Upper lobe of right lung (tissue), 1 donor: ENCODE measurements at regions not wholly inside any gene's neighbourhood (a gene's known extent, or its start where the extent isn't known, plus 50 kb on each side); places are given as distances from the start of the nearest gene placed in this dataset.

ENCODE experiments used
- ATAC-seq: fragments of 200-7000 bp; cut with Tn5 transposase; one replicate; pipeline ENCODE4 v1.9.1; 2020; ENCODE audit warnings: mild to moderate bottlenecking, moderate library complexity
- DNase-seq: peaks from one replicate; pipeline ENCODE4 v3.0.0-alpha.2; 2020
- H3K27ac ChIP-seq: fragments of 200-600 bp; one replicate; pipeline ENCODE4 v1.8.0; 2022
- H3K27me3 ChIP-seq: fragments of 200-600 bp; one replicate; pipeline ENCODE4 v1.8.0; 2022; ENCODE audit warnings: mild to moderate bottlenecking
- H3K36me3 ChIP-seq: fragments of 200-600 bp; one replicate; pipeline ENCODE4 v1.8.0; 2022
- H3K4me1 ChIP-seq: fragments of 200-600 bp; one replicate; pipeline ENCODE4 v1.8.0; 2022
- H3K4me3 ChIP-seq: fragments of 200-600 bp; one replicate; pipeline ENCODE4 v1.8.0; 2022; ENCODE audit warnings: mild to moderate bottlenecking
- H3K9me3 ChIP-seq: fragments of 200-600 bp; one replicate; pipeline ENCODE4 v1.8.0; 2022
- intact Hi-C: fragments of 100-400 bp; cut with DNase I; formaldehyde crosslinking; loops from one replicate; pipeline ENCODE4 v1.11.0; 2022
- TF ChIP-seq, protein P1 (sequence below): fragments of 200-600 bp; IDR thresholded peaks from one replicate; pipeline ENCODE4 v1.8.0; 2022; ENCODE audit warnings: antibody characterized with exemption
- donor health status: DM: no; HTN: yes; CAD: no; lungs with severe emphysema.

DNA sequence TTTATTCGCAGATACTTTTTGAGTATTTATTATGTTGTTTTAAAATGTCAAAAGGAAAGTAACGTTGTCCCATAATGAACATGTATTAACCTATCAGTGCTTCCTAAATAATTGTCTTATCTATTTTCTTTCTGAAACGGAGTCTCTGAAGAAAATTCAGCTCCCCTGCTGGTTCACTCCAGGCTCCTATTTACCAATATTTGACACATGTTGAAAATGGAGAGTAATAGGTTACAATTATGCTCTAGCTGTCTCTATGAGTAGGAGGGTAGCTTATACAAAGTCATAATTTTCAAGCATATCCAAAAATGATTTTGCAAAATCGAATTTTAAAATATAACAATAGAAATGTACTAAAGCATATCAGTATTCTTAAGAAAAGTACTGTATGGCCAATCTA lies 844.1 kb downstream of the CDH18 start:
- Histone ChIP-seq H3K4me3 (no peak overlapping the region), H3K9me3 (no peaks in the 10 kb centered on the region), H3K36me3 (no peaks in the 10 kb centered on the region), H3K27ac (no peak overlapping the region), H3K27me3 (no peaks in the 10 kb centered on the region), H3K4me1 (no peaks in the 10 kb centered on the region)
- intact Hi-C loops = no loop called here
- ATAC-seq (no peak), DNase-seq (no peak)
- TF ChIP-seq, protein P1, sequence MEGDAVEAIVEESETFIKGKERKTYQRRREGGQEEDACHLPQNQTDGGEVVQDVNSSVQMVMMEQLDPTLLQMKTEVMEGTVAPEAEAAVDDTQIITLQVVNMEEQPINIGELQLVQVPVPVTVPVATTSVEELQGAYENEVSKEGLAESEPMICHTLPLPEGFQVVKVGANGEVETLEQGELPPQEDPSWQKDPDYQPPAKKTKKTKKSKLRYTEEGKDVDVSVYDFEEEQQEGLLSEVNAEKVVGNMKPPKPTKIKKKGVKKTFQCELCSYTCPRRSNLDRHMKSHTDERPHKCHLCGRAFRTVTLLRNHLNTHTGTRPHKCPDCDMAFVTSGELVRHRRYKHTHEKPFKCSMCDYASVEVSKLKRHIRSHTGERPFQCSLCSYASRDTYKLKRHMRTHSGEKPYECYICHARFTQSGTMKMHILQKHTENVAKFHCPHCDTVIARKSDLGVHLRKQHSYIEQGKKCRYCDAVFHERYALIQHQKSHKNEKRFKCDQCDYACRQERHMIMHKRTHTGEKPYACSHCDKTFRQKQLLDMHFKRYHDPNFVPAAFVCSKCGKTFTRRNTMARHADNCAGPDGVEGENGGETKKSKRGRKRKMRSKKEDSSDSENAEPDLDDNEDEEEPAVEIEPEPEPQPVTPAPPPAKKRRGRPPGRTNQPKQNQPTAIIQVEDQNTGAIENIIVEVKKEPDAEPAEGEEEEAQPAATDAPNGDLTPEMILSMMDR = no peak

DNA sequence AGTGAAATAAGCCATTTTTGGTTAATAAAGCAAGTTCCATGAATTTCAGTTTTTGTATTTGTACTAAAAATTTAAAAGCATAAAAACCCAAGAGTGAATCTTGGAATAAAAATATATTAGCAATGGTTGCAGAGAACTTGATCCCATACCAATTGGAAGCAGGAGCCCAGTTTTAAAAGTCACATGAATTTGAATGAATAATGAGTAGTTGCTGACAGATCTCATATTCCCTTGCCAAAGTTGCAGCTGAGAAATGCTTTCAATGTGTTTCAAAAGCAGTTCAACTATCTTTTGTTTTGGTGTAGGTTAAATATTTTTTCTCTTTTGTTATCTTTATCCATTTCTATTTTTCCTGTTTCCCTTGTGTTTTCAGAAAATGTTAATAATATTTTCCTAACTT lies 818.6 kb downstream of the CDH18 start:
- DNase-seq = no peak
- H3K4me1 ChIP-seq = no peaks in the 10 kb centered on the region
- no peak overlapping the region for H3K27ac ChIP-seq
- no peak overlapping the region for H3K4me3 ChIP-seq
- H3K9me3 ChIP-seq = no peaks in the 10 kb centered on the region
- H3K36me3 ChIP-seq = no peaks in the 10 kb centered on the region
- intact Hi-C loops = no loop called here
- ATAC-seq = no peak
- H3K27me3 ChIP-seq = no peaks in the 10 kb centered on the region
- TF ChIP-seq, protein P1 = no peak

DNA sequence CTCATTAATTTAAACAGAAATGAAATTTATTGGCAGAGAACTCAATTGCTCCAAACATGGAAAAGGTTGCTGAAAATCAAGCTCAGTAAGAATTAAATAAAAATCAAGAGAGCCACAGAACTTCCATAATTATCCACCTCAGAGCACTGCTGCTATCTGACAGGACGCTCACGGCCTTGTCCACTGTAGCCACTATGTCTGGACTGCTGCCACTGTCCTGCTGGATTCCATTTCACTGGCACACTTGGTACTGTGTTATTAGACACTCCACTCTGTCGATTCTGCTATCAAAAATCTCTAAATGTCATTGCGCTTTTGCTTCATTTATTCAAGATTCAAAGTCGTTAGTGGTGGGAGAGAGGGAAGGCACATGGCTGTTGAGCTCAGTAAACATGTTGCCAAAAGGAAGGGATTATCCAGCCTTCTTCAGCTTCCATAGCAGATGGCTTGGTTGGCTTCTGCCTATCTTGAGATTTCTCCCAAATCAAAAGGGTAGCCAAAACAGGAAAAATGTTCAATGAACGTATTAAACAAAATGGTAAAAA lies 815.0 kb downstream of the CDH18 start:
- H3K27me3 ChIP-seq = no peaks in the 10 kb centered on the region
- TF ChIP-seq, protein P1 = no peak
- ATAC-seq (no peak), DNase-seq (no peak)
- H3K4me3 ChIP-seq = no peak overlapping the region
- H3K9me3 ChIP-seq = no peaks in the 10 kb centered on the region
- intact Hi-C loops = no loop called here
- no peak overlapping the region for H3K27ac ChIP-seq
- no peaks in the 10 kb centered on the region for H3K36me3 ChIP-seq
- H3K4me1 ChIP-seq = no peaks in the 10 kb centered on the region

DNA sequence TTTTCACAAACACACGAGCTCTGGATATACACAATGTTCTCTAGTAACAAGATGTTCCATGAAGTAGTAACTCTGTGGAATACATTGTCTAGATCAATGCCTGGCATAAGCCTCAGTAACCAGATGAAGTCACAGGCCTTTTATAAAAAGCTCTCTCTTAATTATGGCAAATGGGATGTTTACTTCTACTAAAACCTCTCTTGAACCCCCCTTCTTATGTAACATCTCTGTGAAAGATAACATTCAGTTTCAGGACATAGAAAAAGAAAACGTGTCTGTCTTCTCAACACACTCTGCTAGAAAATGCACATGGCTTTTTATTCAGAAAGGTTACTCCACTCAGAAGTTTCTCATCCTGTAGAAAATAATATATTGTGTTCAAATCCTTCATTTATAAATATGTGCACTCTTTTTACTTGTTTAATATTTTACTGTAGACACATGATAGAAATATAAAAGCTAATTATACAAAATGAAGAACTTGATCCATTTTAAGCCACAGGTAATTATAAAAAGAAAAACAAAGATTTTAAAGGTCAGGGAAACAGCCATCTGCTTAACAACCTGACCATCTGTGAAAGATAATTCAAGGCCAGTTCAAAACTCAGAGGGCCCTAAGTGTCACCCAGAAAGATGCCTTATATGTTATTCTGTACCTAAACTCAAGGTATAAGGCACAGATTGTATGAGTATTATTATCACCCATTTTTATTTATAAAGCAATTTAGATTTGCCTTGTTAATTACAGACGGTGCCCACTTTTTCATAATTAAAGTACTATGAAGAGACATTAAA lies 812.0 kb downstream of the CDH18 start:
- H3K4me1 ChIP-seq = no peaks in the 10 kb centered on the region
- no peak for DNase-seq
- no peak overlapping the region for H3K4me3 ChIP-seq
- TF ChIP-seq, protein P1 = no peak
- intact Hi-C loops = no loop called here
- H3K27ac ChIP-seq = no peak overlapping the region
- H3K27me3 ChIP-seq = no peaks in the 10 kb centered on the region
- H3K9me3 ChIP-seq = no peaks in the 10 kb centered on the region
- no peaks in the 10 kb centered on the region for H3K36me3 ChIP-seq
- ATAC-seq = no peak

DNA sequence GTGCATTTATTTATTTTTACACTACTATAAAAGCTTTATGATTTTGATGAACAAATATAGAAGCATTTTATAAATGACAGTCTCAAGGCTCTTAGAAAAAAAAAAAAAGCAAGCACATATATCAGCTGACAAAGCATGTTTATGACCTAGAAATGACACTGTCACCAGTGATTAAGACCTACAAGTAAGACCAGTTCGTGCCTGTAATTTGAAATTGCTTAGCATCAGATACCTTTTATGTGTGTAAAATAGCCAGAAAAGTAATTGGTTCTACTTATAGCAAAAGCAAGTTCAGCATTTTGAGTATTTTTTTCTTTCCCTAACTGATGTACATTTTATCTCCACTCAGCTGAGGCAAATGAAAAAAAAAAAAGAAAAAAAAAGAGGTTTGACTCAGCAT lies 808.4 kb downstream of the CDH18 start:
- no peak for DNase-seq
- Histone ChIP-seq H3K27ac (no peak overlapping the region), H3K9me3 (no peaks in the 10 kb centered on the region), H3K36me3 (no peaks in the 10 kb centered on the region), H3K4me1 (no peaks in the 10 kb centered on the region), H3K27me3 (no peaks in the 10 kb centered on the region), H3K4me3 (no peak overlapping the region)
- TF ChIP-seq, protein P1 = no peak
- intact Hi-C loops = no loop called here
- ATAC-seq = no peak
